Ovary (tissue), 7 donors: ENCODE measurements at regions not wholly inside any gene's neighbourhood (a gene's known extent, or its start where the extent isn't known, plus 50 kb on each side); places are given as distances from the start of the nearest gene placed in this dataset.

Experiments
- DNase-seq, 5 donors: peaks; one replicate each; pipeline ENCODE4 v3.0.0-alpha.2; 2019 to 2020
- H3K27ac ChIP-seq, 2 donors: fragments of 200-600 bp; one replicate each; pipeline versions ENCODE4 v1.5.1 to v1.8.0; 2019 to 2022
- H3K27me3 ChIP-seq: fragments of 200-600 bp; one replicate; pipeline ENCODE4 v1.8.0; 2022
- H3K36me3 ChIP-seq: fragments of 200-600 bp; sonication (generic); one replicate; pipeline ENCODE4 v1.5.1; 2019
- H3K4me1 ChIP-seq: one replicate; pipeline ENCODE4 v1.8.1; 2013; ENCODE audit warnings: mild to moderate bottlenecking, moderate library complexity; ENCODE audit not compliant: insufficient read depth
- H3K4me3 ChIP-seq: fragments of 200-600 bp; sonication (generic); one replicate; pipeline ENCODE4 v1.5.1; 2017
- H3K9me3 ChIP-seq, 2 donors: fragments of 200-600 bp in 1 of 2; sonication (generic) in 1 of 2; one replicate each; pipeline versions ENCODE4 v1.5.1 to v1.8.1; 2013 to 2019; ENCODE audit warnings: mild to moderate bottlenecking in 1 of 2, moderate library complexity in 1 of 2
- EP300 ChIP-seq: sonication (generic); formaldehyde crosslinking; IDR thresholded peaks from one replicate; pipeline ENCODE4 v1.6.1; 2017; ENCODE audit warnings: antibody characterized with exemption
- POLR2A ChIP-seq: fragments of 450-650 bp; IDR thresholded peaks from one replicate; pipeline ENCODE4 v1.6.1; 2017; ENCODE audit warnings: antibody characterized with exemption, mild to moderate bottlenecking, moderate library complexity
- WGBS, 3 donors: extraction: QIAGEN DNeasy Blood & Tissue Kit in 1 of 3; methylation state at CpG; one replicate each; pipeline versions ENCODE4 v1.1.5 to v1.1.7; 2013 to 2017; 5-methylcytosine and 5-hydroxymethylcytosine counted together
- intact Hi-C, 4 donors: fragments of 100-400 bp; cut with DNase I; formaldehyde crosslinking; loops; one replicate each; pipeline versions ENCODE4 v1.11.0 to v1.15.1; 2022 to 2023
- TF ChIP-seq, protein P1 (sequence below), 3 donors: fragments of 450-650 bp in 2 of 3; fragments of 200-600 bp in 1 of 3; IDR thresholded peaks; one replicate each; pipeline versions ENCODE4 v1.5.1 to v1.8.0; 2016 to 2022; ENCODE audit warnings: antibody characterized with exemption in 3 of 3, mild to moderate bottlenecking in 1 of 3
- donor health status: DM: no; HTN: no; CAD: no; lungs with moderate emphysema.
- donor health status: DM: no; HTN: no; CAD: no.
- donor health status: Bipolar disorder and iron deficiency.
- donor health status: DM: no; HTN: no; CAD: no.
- donor health status: DM: yes; HTN: yes; CAD: no.

DNA sequence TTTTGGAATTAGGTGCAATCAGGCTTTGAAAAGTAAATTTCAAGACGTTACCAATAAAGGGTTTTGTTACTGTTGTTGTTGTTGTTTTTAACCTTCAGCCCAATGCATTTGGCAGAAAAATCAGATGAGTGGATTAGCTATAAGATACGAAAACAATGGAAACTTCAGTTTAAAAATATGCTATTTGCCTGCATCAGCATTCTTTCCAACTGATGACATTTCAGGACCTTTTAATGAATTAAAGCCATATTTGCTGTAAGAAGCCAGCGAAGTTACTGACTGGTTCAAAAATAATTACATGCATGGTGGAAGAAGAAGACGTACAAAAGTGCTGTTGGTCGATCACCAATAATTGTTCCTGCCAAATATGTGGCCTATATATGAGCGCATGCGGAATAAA is 639.3 kb upstream of the SOX11 start:
- intact Hi-C loops = no loop called here
- 84 to 86% (median 85%) methylated on average over 7 of the region's 7 CpGs for WGBS, 3 donors
- DNase-seq = no peak
- H3K9me3 ChIP-seq = no peaks in the 10 kb centered on the region
- TF ChIP-seq POLR2A = no peak
- no peak for TF ChIP-seq EP300
- TF ChIP-seq, protein P1, sequence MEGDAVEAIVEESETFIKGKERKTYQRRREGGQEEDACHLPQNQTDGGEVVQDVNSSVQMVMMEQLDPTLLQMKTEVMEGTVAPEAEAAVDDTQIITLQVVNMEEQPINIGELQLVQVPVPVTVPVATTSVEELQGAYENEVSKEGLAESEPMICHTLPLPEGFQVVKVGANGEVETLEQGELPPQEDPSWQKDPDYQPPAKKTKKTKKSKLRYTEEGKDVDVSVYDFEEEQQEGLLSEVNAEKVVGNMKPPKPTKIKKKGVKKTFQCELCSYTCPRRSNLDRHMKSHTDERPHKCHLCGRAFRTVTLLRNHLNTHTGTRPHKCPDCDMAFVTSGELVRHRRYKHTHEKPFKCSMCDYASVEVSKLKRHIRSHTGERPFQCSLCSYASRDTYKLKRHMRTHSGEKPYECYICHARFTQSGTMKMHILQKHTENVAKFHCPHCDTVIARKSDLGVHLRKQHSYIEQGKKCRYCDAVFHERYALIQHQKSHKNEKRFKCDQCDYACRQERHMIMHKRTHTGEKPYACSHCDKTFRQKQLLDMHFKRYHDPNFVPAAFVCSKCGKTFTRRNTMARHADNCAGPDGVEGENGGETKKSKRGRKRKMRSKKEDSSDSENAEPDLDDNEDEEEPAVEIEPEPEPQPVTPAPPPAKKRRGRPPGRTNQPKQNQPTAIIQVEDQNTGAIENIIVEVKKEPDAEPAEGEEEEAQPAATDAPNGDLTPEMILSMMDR (IDR thresholded peaks at IDR 0.05) = no peak
- H3K4me1 ChIP-seq = no peaks in the 10 kb centered on the region
- H3K4me3 ChIP-seq = no peak overlapping the region
- H3K36me3 ChIP-seq = no peaks in the 10 kb centered on the region
- no peak overlapping the region for H3K27ac ChIP-seq
- no peaks in the 10 kb centered on the region for H3K27me3 ChIP-seq

DNA sequence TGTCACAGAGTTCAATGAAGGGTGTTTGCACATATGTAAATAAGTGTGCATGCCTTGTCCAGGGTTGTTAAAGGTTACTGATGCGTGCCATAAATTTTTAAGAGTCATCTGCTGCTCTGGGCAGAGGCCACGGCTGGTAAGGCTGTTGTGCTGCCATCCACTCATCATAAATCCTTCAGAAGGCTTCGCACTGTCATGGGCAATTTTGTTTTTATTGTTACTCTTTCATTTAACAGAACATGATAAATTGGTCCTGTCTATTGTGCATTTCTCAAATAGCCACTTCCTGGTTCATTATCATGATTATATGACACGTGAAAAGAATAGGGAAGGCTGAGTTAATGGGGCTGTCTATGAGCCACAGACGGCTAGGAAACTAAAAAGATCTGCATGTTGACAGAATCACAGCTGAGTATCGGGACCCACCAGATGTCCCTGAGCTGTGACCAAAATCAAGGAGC is 634.3 kb upstream of the SOX11 start:
- Histone ChIP-seq H3K9me3 (no peaks in the 10 kb centered on the region), H3K36me3 (no peaks in the 10 kb centered on the region), H3K27ac (no peak overlapping the region), H3K27me3 (no peaks in the 10 kb centered on the region), H3K4me1 (no peaks in the 10 kb centered on the region), H3K4me3 (no peak overlapping the region)
- 45 to 60% (median 50%) methylated on average over 6 of the region's 6 CpGs for WGBS, 3 donors
- TF ChIP-seq POLR2A (no peak), EP300 (no peak)
- TF ChIP-seq, protein P1 (IDR thresholded peaks at IDR 0.05) = no peak
- DNase-seq = no peak
- intact Hi-C loops = no loop called here

DNA sequence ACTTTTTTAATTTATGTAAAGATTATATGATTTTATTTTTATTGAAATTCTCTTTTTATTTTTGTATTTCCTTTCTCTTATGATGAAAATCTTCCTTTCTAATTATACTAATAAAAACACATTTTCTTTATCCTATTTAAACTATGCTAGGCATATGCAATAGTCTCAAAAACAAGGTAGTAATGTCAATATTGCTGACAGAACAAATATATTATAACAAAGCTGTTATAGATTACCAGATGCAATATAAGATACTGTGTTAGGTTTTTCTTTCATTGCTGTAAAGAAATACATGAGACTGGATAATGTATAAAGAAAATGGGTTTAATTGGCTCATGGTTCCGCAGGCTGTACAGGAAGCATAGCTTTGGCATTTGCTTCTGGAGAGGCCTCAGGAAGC is 631.2 kb upstream of the SOX11 start:
- WGBS, 3 donors = 86 to 95% (median 92%) methylated on average over 1 of the region's 1 CpG
- H3K4me1 ChIP-seq = no peaks in the 10 kb centered on the region
- no peaks in the 10 kb centered on the region for H3K36me3 ChIP-seq

DNA sequence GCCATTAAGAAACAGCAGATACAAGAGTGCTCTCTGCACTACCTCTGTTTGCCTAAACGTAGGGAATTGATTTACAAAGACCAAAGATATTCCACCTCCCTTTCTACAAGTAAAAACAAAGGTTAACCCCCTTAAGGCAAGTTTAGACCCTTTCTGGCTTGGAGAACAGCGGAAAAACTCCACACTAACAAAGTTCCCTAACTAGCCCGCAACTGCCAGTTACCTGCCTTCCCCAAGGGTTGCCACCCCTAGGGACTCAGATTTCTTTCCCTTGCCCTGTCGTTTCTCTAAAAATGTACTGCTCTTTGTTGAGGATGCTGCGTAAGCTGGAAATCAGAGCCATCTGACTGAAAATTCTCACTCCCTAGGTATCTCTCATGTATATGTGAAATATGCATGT is 627.5 kb upstream of the SOX11 start:
- Histone ChIP-seq H3K9me3 (no peaks in the 10 kb centered on the region), H3K27me3 (no peaks in the 10 kb centered on the region), H3K27ac (no peak overlapping the region), H3K36me3 (no peaks in the 10 kb centered on the region), H3K4me1 (no peaks in the 10 kb centered on the region), H3K4me3 (no peak overlapping the region)
- TF ChIP-seq POLR2A (no peak), EP300 (no peak)
- TF ChIP-seq, protein P1 (IDR thresholded peaks at IDR 0.05) = no peak
- DNase-seq = no peak
- intact Hi-C loops = no loop called here
- 51 to 59% (median 55%) methylated on average over 5 of the region's 5 CpGs for WGBS, 3 donors

More for the DNA sequence above, 631.2 kb upstream of the SOX11 start:
- Histone ChIP-seq H3K27ac (no peak overlapping the region), H3K4me3 (no peak overlapping the region), H3K27me3 (no peaks in the 10 kb centered on the region), H3K9me3 (no peaks in the 10 kb centered on the region)
- DNase-seq = no peak
- TF ChIP-seq, protein P1 (IDR thresholded peaks at IDR 0.05) = no peak
- TF ChIP-seq EP300 (no peak), POLR2A (no peak)
- intact Hi-C loops = no loop called here
